GM23338 (cell line): ENCODE measurements at regions not wholly inside any gene's neighbourhood (a gene's known extent, or its start where the extent isn't known, plus 50 kb on each side); places are given as distances from the start of the nearest gene placed in this dataset.

Source experiments
- ATAC-seq: fragments of 200-7000 bp; cut with Tn5 transposase; 3 replicates; pipeline ENCODE4 v1.9.1; 2020
- DNase-seq: peaks from one replicate; pipeline ENCODE4 v3.0.0-alpha.2; 2015; ENCODE audit warnings: low spot score
- H2AFZ ChIP-seq: fragments of 200-600 bp; sonication (generic); 2 replicates; pipeline ENCODE4 v1.8.0; 2016; ENCODE audit warnings: antibody characterized with exemption, mild to moderate bottlenecking, moderate library complexity
- H3F3A ChIP-seq: fragments of 200-600 bp; sonication (generic); replicated peaks from 2 replicates; pipeline ENCODE4 v1.8.0; 2017; ENCODE audit warnings: antibody characterized with exemption, mixed run types, low read depth
- H3K27ac ChIP-seq: fragments of 200-600 bp; sonication (generic); 2 replicates; pipeline ENCODE4 v1.6.1; 2016; ENCODE audit warnings: low read depth
- H3K27me3 ChIP-seq: fragments of 200-600 bp; sonication (generic); 2 replicates; pipeline ENCODE4 v1.8.0; 2016; ENCODE audit warnings: mild to moderate bottlenecking, mixed run types, moderate library complexity; ENCODE audit not compliant: insufficient read depth
- H3K36me3 ChIP-seq: fragments of 200-600 bp; sonication (generic); 2 replicates; pipeline ENCODE4 v1.8.0; 2016; ENCODE audit warnings: mild to moderate bottlenecking; ENCODE audit not compliant: insufficient read depth
- H3K4me1 ChIP-seq: fragments of 200-600 bp; sonication (generic); 2 replicates; pipeline ENCODE4 v1.8.0; 2016; ENCODE audit warnings: mild to moderate bottlenecking, moderate library complexity; ENCODE audit not compliant: insufficient read depth
- H3K4me2 ChIP-seq: fragments of 200-600 bp; sonication (generic); 2 replicates; pipeline ENCODE4 v1.7.1; 2017; ENCODE audit warnings: mixed run types
- H3K4me3 ChIP-seq: fragments of 200-600 bp; sonication (generic); 2 replicates; pipeline ENCODE4 v1.6.1; 2016; ENCODE audit warnings: mixed run types
- H3K79me2 ChIP-seq: fragments of 200-600 bp; sonication (generic); replicated peaks from 2 replicates; pipeline ENCODE4 v1.8.0; 2017; ENCODE audit warnings: mild to moderate bottlenecking; ENCODE audit not compliant: insufficient read depth
- H3K9me2 ChIP-seq: fragments of 200-600 bp; sonication (generic); 2 replicates; pipeline ENCODE4 v1.8.0; 2017; ENCODE audit not compliant: insufficient read depth
- H4K20me1 ChIP-seq: fragments of 200-600 bp; sonication (generic); replicated peaks from 2 replicates; pipeline ENCODE4 v1.8.0; 2017; ENCODE audit warnings: mild to moderate bottlenecking; ENCODE audit not compliant: insufficient read depth
- H3K27ac Mint-ChIP-seq: 2 replicates; pipeline ENCODE4 v1.8.0; 2020; ENCODE audit warnings: inconsistent platforms, mild to moderate bottlenecking, moderate library complexity, mixed read lengths
- H3K27me3 Mint-ChIP-seq: 3 replicates; pipeline ENCODE4 v1.8.0; 2022; ENCODE audit warnings: low read depth, mild to moderate bottlenecking, moderate library complexity, mixed read lengths, inconsistent platforms; ENCODE audit not compliant: insufficient read depth, poor library complexity
- H3K36me3 Mint-ChIP-seq: 3 replicates; pipeline ENCODE4 v1.8.0; 2021; ENCODE audit warnings: low read depth, mild to moderate bottlenecking, inconsistent platforms, moderate library complexity, mixed read lengths
- H3K4me1 Mint-ChIP-seq: 3 replicates; pipeline ENCODE4 v1.8.0; 2020; ENCODE audit warnings: mild to moderate bottlenecking, inconsistent platforms, mixed read lengths
- H3K4me3 Mint-ChIP-seq: 3 replicates; pipeline ENCODE4 v1.8.0; 2021; ENCODE audit warnings: moderate library complexity, mild to moderate bottlenecking, inconsistent platforms, mixed read lengths
- H3K9me3 Mint-ChIP-seq: 3 replicates; pipeline ENCODE4 v1.8.0; 2020; ENCODE audit warnings: moderate library complexity, mild to moderate bottlenecking, inconsistent platforms, mixed read lengths
- CREB1 ChIP-seq: fragments of 250-450 bp; sonication (Bioruptor Pico); IDR thresholded peaks from 2 replicates; pipeline ENCODE4 v1.5.0; 2020; ENCODE audit warnings: low read depth, mild to moderate bottlenecking, moderate library complexity
- EZH2 ChIP-seq: fragments of 200-600 bp; sonication (generic); IDR thresholded peaks from one replicate; pipeline ENCODE4 v1.8.0; 2017; ENCODE audit warnings: antibody characterized with exemption, mild to moderate bottlenecking, low read depth; ENCODE audit not compliant: unreplicated experiment
- EZH2phosphoT487 ChIP-seq: fragments of 200-600 bp; sonication (generic); IDR thresholded peaks from one replicate; pipeline ENCODE4 v1.8.1; 2018; ENCODE audit warnings: antibody characterized with exemption; ENCODE audit not compliant: unreplicated experiment
- JUNB ChIP-seq: IDR thresholded peaks from one replicate; pipeline ENCODE4 v1.6.1; 2016; ENCODE audit warnings: antibody characterized with exemption; ENCODE audit not compliant: unreplicated experiment
- NANOG ChIP-seq: IDR thresholded peaks from 2 replicates; pipeline ENCODE4 v1.6.1; 2016; ENCODE audit warnings: antibody characterized with exemption, borderline replicate concordance
- REST ChIP-seq: IDR thresholded peaks from one replicate; pipeline ENCODE4 v1.6.1; 2018; ENCODE audit warnings: antibody characterized with exemption; ENCODE audit not compliant: unreplicated experiment
- STAT1 ChIP-seq: IDR thresholded peaks from one replicate; pipeline ENCODE4 v1.6.1; 2016; ENCODE audit warnings: antibody characterized with exemption; ENCODE audit not compliant: unreplicated experiment
- ZNF114 ChIP-seq: fragments of 250-450 bp; sonication (Bioruptor Pico); IDR thresholded peaks from 2 replicates; pipeline ENCODE4 v1.5.0; 2020; ENCODE audit warnings: mild to moderate bottlenecking, moderate library complexity
- ZNF331 ChIP-seq: fragments of 250-450 bp; sonication (Bioruptor Pico); IDR thresholded peaks from 2 replicates; pipeline ENCODE4 v1.5.0; 2020; ENCODE audit warnings: low read depth, mild to moderate bottlenecking, moderate library complexity
- ZNF462 ChIP-seq: fragments of 250-450 bp; sonication (Bioruptor Pico); IDR thresholded peaks from 2 replicates; pipeline ENCODE4 v1.5.0; 2020; ENCODE audit warnings: mild to moderate bottlenecking, moderate library complexity

GRCh38 chr5:84983093-84983492, 598.4 kb upstream of the EDIL3 start (continued):
- no peak for TF ChIP-seq ZNF462 (CRISPR knock-in tag)
- TF ChIP-seq ZNF331 (CRISPR knock-in tag), result no peak
- no peak for TF ChIP-seq NANOG

- Mint-ChIP-seq H3K27me3 (peaks cover 2% of the 10 kb centered on the region), H3K4me1 (peaks cover 4% of the 10 kb centered on the region; the same call in 2 of the 3 replicates), H3K27ac (no peak overlapping the region), H3K9me3 (no peaks in the 10 kb centered on the region), H3K4me3 (no peak overlapping the region), H3K36me3 (no peaks in the 10 kb centered on the region)
- H3K4me3 ChIP-seq, result no peak overlapping the region
- ATAC-seq (no peak), DNase-seq (no peak)
- H3K4me1 ChIP-seq, result no peaks in the 10 kb centered on the region
- no peak overlapping the region for H3K27ac ChIP-seq
- H2AFZ ChIP-seq, result no peak overlapping the region
- no peak overlapping the region for H3K4me2 ChIP-seq
- H3K9me2 ChIP-seq, result no peaks in the 10 kb centered on the region
- H3K27me3 ChIP-seq, result no peaks in the 10 kb centered on the region
- no peaks in the 10 kb centered on the region for H3F3A ChIP-seq
- H3K79me2 ChIP-seq, result no peaks in the 10 kb centered on the region
- no peaks in the 10 kb centered on the region for H3K36me3 ChIP-seq
- H4K20me1 ChIP-seq, result no peaks in the 10 kb centered on the region
- no peak for TF ChIP-seq STAT1
- no peak for TF ChIP-seq EZH2phosphoT487
- TF ChIP-seq CREB1 (CRISPR knock-in tag), result no peak
- TF ChIP-seq JUNB, result no peak
- TF ChIP-seq ZNF114 (CRISPR knock-in tag), result no peak
- no peak for TF ChIP-seq EZH2
- TF ChIP-seq ZNF331 (CRISPR knock-in tag), result no peak
- no peak for TF ChIP-seq REST
Measured at GRCh38 chr5:84985148-84985547, 600.5 kb upstream of the EDIL3 start.
